Pancreas (tissue), 10 donors: ENCODE measurements at regions not wholly inside any gene's neighbourhood (a gene's known extent, or its start where the extent isn't known, plus 50 kb on each side); places are given as distances from the start of the nearest gene placed in this dataset.

Experiments used
- ATAC-seq, 4 donors: fragments of 200-7000 bp; cut with Tn5 transposase; one replicate each; pipeline versions ENCODE4 v1.8.0 to v1.9.1; 2020; ENCODE audit warnings: mild to moderate bottlenecking in 4 of 4, moderate library complexity in 4 of 4
- DNase-seq, 6 donors: peaks; one replicate each; pipeline ENCODE4 v3.0.0-alpha.2; 2020
- FAIRE-seq: peaks from 2 replicates; lab custom pipeline; 2012; peaks lifted over from hg19 to GRCh38; lab: Jason Lieb, UNC
- H3K27ac ChIP-seq, 4 donors: fragments of 200-600 bp; sonication (generic); 1 replicate in 3 of 4; 2 replicates in 1 of 4; pipeline versions ENCODE4 v1.5.0 to v1.8.0; 2020
- H3K27me3 ChIP-seq, 4 donors: fragments of 200-600 bp; one replicate each; pipeline ENCODE4 v1.8.0; 2021
- H3K36me3 ChIP-seq, 3 donors: fragments of 200-600 bp; sonication (generic) in 1 of 3; one replicate each; pipeline versions ENCODE4 v1.5.0 to v1.8.0; 2020 to 2021
- H3K4me1 ChIP-seq, 3 donors: fragments of 200-600 bp; one replicate each; pipeline ENCODE4 v1.8.0; 2021
- H3K4me3 ChIP-seq, 4 donors: fragments of 200-600 bp; sonication (generic) in 2 of 4; one replicate each; pipeline versions ENCODE4 v1.5.0 to v1.8.0; 2020 to 2021
- H3K9me3 ChIP-seq, 4 donors: fragments of 200-600 bp; one replicate each; pipeline ENCODE4 v1.8.0; 2021
- WGBS, 2 donors: extraction: QIAGEN DNeasy Blood & Tissue Kit; methylation state at CpG; one replicate each; pipeline ENCODE4 v1.1.7; 2013; 5-methylcytosine and 5-hydroxymethylcytosine counted together
- intact Hi-C, 3 donors: fragments of 100-400 bp; cut with DNase I; formaldehyde crosslinking; loops; one replicate each; pipeline versions ENCODE4 v1.11.1 to v1.14.2; 2022
- TF ChIP-seq, protein P1 (sequence below), 4 donors: fragments of 200-600 bp; sonication (generic) in 3 of 4; IDR thresholded peaks; one replicate each; pipeline versions ENCODE4 v1.5.0 to v1.8.0; 2021; ENCODE audit warnings: antibody characterized with exemption in 4 of 4
- donor health status: healthy with polysubstance abuse.
- donor health status: DM: no; HTN: no; CAD: no; lungs with moderate emphysema.
- donor health status: DM: no; HTN: no; CAD: no.
- donor health status: control.
- donor health status: control.
- donor health status: Bipolar disorder and iron deficiency.
- donor health status: DM: yes; HTN: yes; CAD: no.
- donor health status: DM: no; HTN: no; CAD: no.
- donor health status: DM: no; HTN: no; CAD: no.
- donor health status: DM: yes; HTN: yes; CAD: no.

DNA sequence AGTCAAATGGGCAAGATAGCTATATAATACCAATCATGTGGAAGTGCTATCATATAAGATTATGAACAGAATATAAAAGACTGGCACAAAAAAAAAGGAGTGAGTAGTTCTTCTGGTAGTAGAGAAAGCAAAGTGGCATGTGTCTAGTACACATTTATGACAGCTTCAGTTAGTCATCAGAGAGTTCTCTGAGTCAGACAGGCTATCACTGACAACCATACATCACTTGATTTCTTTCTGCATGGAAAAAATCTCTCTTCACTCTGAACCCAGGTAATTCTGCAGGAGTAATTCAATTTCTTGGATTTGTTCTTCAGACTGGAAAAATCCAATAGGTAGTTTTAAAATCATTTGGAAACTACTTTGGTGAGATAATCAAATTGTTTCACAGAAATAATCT is 286.8 kb upstream of the ANO3 start:
- H3K4me1 ChIP-seq = no peaks in the 10 kb centered on the region
- no peak for DNase-seq
- H3K27me3 ChIP-seq = no peaks in the 10 kb centered on the region
- no peaks in the 10 kb centered on the region for H3K36me3 ChIP-seq
- intact Hi-C loops = no loop called here
- no peak for ATAC-seq
- H3K27ac ChIP-seq = no peak overlapping the region
- H3K4me3 ChIP-seq = no peak overlapping the region
- TF ChIP-seq, protein P1, sequence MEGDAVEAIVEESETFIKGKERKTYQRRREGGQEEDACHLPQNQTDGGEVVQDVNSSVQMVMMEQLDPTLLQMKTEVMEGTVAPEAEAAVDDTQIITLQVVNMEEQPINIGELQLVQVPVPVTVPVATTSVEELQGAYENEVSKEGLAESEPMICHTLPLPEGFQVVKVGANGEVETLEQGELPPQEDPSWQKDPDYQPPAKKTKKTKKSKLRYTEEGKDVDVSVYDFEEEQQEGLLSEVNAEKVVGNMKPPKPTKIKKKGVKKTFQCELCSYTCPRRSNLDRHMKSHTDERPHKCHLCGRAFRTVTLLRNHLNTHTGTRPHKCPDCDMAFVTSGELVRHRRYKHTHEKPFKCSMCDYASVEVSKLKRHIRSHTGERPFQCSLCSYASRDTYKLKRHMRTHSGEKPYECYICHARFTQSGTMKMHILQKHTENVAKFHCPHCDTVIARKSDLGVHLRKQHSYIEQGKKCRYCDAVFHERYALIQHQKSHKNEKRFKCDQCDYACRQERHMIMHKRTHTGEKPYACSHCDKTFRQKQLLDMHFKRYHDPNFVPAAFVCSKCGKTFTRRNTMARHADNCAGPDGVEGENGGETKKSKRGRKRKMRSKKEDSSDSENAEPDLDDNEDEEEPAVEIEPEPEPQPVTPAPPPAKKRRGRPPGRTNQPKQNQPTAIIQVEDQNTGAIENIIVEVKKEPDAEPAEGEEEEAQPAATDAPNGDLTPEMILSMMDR (IDR thresholded peaks at IDR 0.05) = no peak
- FAIRE-seq = no peak
- H3K9me3 ChIP-seq = no peaks in the 10 kb centered on the region

DNA sequence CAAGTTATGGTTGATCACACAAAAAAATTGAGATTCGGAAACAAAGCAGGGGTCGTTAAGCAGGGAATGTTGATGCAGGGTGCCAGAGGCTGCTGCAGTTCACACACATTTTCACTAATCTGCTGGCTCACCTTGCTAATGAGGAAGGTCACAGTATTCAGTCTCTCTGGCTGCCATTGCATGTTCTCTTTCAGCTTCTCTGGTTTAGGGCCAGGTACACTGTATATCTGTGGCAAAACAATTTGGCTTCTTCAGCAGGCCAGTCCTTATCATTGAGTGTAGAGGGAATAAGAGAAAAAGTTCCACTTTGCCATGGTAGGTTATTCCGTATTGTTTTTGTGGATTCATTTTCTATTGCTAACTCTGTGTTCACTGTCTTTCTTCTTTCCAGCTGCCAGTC is 283.7 kb upstream of the ANO3 start:
- H3K4me3 ChIP-seq = no peak overlapping the region
- 41 to 51% methylated on average over 3 of the region's 3 CpGs for WGBS, 2 donors
- no peaks in the 10 kb centered on the region for H3K9me3 ChIP-seq
- TF ChIP-seq, protein P1 (IDR thresholded peaks at IDR 0.05) = no peak
- H3K27ac ChIP-seq = no peak overlapping the region
- no peaks in the 10 kb centered on the region for H3K27me3 ChIP-seq
- no peaks in the 10 kb centered on the region for H3K4me1 ChIP-seq
- FAIRE-seq = no peak
- no peak for ATAC-seq
- DNase-seq = no peak
- no peaks in the 10 kb centered on the region for H3K36me3 ChIP-seq
- intact Hi-C loops = no loop called here

DNA sequence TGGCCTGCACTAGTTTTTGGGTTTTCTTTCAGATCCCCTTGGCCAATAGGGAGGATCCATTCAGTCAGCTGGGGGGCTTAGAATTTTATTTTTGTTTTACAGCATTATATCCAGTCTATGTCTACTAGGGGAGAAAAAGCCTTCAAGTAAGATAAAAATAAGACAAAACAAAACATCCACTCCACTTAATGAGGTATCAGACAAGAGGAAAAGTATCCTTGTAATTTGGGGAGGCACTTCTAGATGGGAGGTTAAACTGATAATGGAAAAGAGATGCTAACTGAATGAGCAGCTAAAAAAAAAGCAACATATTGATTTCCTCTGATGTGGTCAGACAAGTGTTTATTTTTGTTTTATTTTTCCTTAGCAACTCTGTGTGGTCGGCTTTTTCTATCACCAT is 278.0 kb upstream of the ANO3 start:
- no peaks in the 10 kb centered on the region for H3K27me3 ChIP-seq
- ATAC-seq = no peak
- DNase-seq = no peak
- TF ChIP-seq, protein P1 (IDR thresholded peaks at IDR 0.05) = no peak
- 23 to 26% methylated on average over 1 of the region's 1 CpG for WGBS, 2 donors
- no peak overlapping the region for H3K27ac ChIP-seq
- FAIRE-seq = no peak
- H3K4me3 ChIP-seq = no peak overlapping the region
- no peaks in the 10 kb centered on the region for H3K4me1 ChIP-seq
- H3K36me3 ChIP-seq = no peaks in the 10 kb centered on the region
- intact Hi-C loops = no loop called here
- no peaks in the 10 kb centered on the region for H3K9me3 ChIP-seq

DNA sequence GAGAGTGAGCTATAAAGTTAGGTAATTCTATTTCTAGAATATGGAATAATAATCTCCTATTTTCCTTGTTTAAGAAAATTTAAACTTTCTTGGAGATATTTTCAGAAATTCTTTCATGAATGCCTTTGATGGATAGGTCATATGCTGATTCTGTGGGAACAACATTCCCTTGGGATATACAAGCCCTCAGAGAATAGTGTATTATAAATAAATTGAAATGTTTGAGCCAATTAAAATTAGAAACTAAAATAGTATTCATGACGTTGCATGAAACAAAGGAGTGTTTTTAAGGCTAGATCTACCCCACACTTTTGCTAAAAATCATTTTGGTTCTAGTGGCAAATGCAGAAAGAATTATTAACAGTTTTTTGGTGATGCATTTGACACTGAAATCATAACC is 269.3 kb upstream of the ANO3 start:
- FAIRE-seq (no peak), ATAC-seq (no peak), DNase-seq (no peak)
- TF ChIP-seq, protein P1 (IDR thresholded peaks at IDR 0.05) = no peak
- H3K36me3 ChIP-seq = no peaks in the 10 kb centered on the region
- WGBS, 2 donors = 22 to 38% methylated on average over 1 of the region's 1 CpG
- no peaks in the 10 kb centered on the region for H3K4me1 ChIP-seq
- no peak overlapping the region for H3K27ac ChIP-seq
- intact Hi-C loops = no loop called here
- H3K4me3 ChIP-seq = no peak overlapping the region
- no peaks in the 10 kb centered on the region for H3K9me3 ChIP-seq
- H3K27me3 ChIP-seq = peaks cover 0 to 5% (median 0%) of the 10 kb centered on the region in 4 donors

DNA sequence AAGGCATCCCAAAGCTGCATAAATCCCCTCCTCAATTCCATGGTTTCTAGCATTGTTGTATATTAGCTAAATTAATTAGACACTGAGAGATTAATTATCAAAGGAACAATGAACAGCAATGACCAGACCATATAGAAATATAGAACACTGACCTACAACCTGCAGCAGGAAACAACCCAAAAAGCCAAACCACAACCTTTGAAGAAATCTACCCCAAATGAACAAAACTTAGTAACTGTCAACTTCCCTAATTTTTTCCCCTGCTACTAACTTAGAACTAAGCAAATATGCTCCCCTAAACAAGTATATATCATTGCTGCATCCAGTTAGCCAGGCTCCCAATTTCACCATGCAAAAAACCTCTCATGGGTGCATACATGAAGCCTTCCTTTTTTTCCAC is 268.0 kb upstream of the ANO3 start:
- no peaks in the 10 kb centered on the region for H3K4me1 ChIP-seq
- no peaks in the 10 kb centered on the region for H3K9me3 ChIP-seq
- FAIRE-seq = no peak
- no peak for ATAC-seq
- intact Hi-C loops = no loop called here
- no peak for DNase-seq
- no peak overlapping the region for H3K27ac ChIP-seq
- H3K36me3 ChIP-seq = no peaks in the 10 kb centered on the region
- peaks cover 0 to 5% (median 0%) of the 10 kb centered on the region in 4 donors for H3K27me3 ChIP-seq
- TF ChIP-seq, protein P1 (IDR thresholded peaks at IDR 0.05) = no peak
- no peak overlapping the region for H3K4me3 ChIP-seq
